IMR-90 (cell line): ENCODE measurements at regions not wholly inside any gene's neighbourhood (a gene's known extent, or its start where the extent isn't known, plus 50 kb on each side); places are given as distances from the start of the nearest gene placed in this dataset.
"Not testable (repeated sequence)": the region's sequence is repeated elsewhere in the genome, so short reads cannot be mapped to it uniquely, and the experiment has no call there.

Source experiments
- ATAC-seq: fragments of 200-7000 bp; cut with Tn5 transposase; 2 replicates; pipeline ENCODE4 v1.9.1; 2020; ENCODE audit warnings: low read depth, mild to moderate bottlenecking, moderate library complexity
- BruUV-seq: library from RNA; stranded (reverse); fragments of 400-500 nt; replicated peaks from 2 replicates; lab custom pipeline; 2021; lab: Mats Ljungman, UMichigan
- CTCF ChIA-PET: fragments of 300-600 bp; formaldehyde crosslinking; extraction: SDS; loops from one replicate; lab custom pipeline; 2021; ENCODE audit warnings: antibody characterized with exemption; lab: Yijun Ruan, JAX
- POLR2A ChIA-PET: fragments of 300-600 bp; sonication (Branson Sonifier 250); formaldehyde crosslinking; loops from one replicate; lab custom pipeline; 2022; ENCODE audit warnings: antibody characterized with exemption; ENCODE audit not compliant: unreplicated experiment; lab: Charles Lee
- DNase-seq: peaks from one replicate; pipeline ENCODE4 v3.0.0; 2013
- H2AFZ ChIP-seq: replicated peaks from 2 replicates; pipeline ENCODE3; 2013; ENCODE audit warnings: low read length, mild to moderate bottlenecking; ENCODE audit not compliant: poor library complexity
- H2AK5ac ChIP-seq: 2 replicates; pipeline ENCODE4 v1.6.1; 2013; ENCODE audit warnings: low read depth, low read length, inconsistent platforms
- H2AK9ac ChIP-seq: replicated peaks from 2 replicates; pipeline ENCODE3; 2013; ENCODE audit warnings: mild to moderate bottlenecking, low read depth, low read length, moderate library complexity; ENCODE audit not compliant: poor library complexity
- H2BK120ac ChIP-seq: 2 replicates; pipeline ENCODE4 v1.6.1; 2013; ENCODE audit warnings: low read depth, low read length, inconsistent platforms
- H2BK15ac ChIP-seq: 3 replicates; pipeline ENCODE4 v1.6.1; 2013; ENCODE audit warnings: low read depth, low read length, inconsistent platforms
- H2BK20ac ChIP-seq: 2 replicates; pipeline ENCODE4 v1.6.1; 2013; ENCODE audit warnings: low read depth, mild to moderate bottlenecking, inconsistent platforms, low read length, moderate library complexity
- H2BK5ac ChIP-seq: 2 replicates; pipeline ENCODE4 v1.6.1; 2013; ENCODE audit warnings: mild to moderate bottlenecking, low read depth, low read length, inconsistent platforms; ENCODE audit not compliant: poor library complexity, severe bottlenecking
- H3K14ac ChIP-seq: replicated peaks from 2 replicates; pipeline ENCODE4 v1.6.1; 2013; ENCODE audit warnings: low read depth, low read length, inconsistent platforms
- H3K18ac ChIP-seq: 2 replicates; pipeline ENCODE4 v1.6.1; 2013; ENCODE audit warnings: low read depth, low read length, control low read depth
- H3K23ac ChIP-seq: 2 replicates; pipeline ENCODE4 v1.6.1; 2013; ENCODE audit warnings: low read depth, low read length, inconsistent platforms
- H3K27ac ChIP-seq: 2 replicates; pipeline ENCODE4 v1.5.1; 2013; ENCODE audit warnings: mild to moderate bottlenecking, control low read depth, low read length; ENCODE audit not compliant: insufficient read depth
- H3K27me3 ChIP-seq: 2 replicates; pipeline ENCODE4 v1.6.1; 2013; ENCODE audit warnings: low read length; ENCODE audit not compliant: control insufficient read depth, insufficient read depth
- H3K36me3 ChIP-seq: 2 replicates; pipeline ENCODE4 v1.6.1; 2013; ENCODE audit warnings: low read length, mixed read lengths; ENCODE audit not compliant: control insufficient read depth, insufficient read depth
- H3K4ac ChIP-seq: 2 replicates; pipeline ENCODE4 v1.6.1; 2013; ENCODE audit warnings: low read depth, low read length, inconsistent platforms
- H3K4me1 ChIP-seq: 2 replicates; pipeline ENCODE4 v1.6.1; 2013; ENCODE audit warnings: low read length, mixed read lengths; ENCODE audit not compliant: control insufficient read depth, insufficient read depth
- H3K4me2 ChIP-seq: 2 replicates; pipeline ENCODE4 v1.6.1; 2013; ENCODE audit warnings: low read depth, mild to moderate bottlenecking, control low read depth, low read length, moderate library complexity
- H3K4me3 ChIP-seq: 2 replicates; pipeline ENCODE4 v1.5.1; 2013; ENCODE audit warnings: low read depth, mild to moderate bottlenecking, control low read depth, low read length, moderate library complexity; ENCODE audit not compliant: insufficient read depth
- H3K56ac ChIP-seq: 2 replicates; pipeline ENCODE4 v1.6.1; 2013; ENCODE audit warnings: low read length, inconsistent platforms; ENCODE audit not compliant: insufficient read depth; ENCODE audit errors: extremely low read depth
- H3K79me1 ChIP-seq, 2 experiments: 2 replicates each; pipeline ENCODE4 v1.6.1; 2013; ENCODE audit warnings: low read length in 2 of 2, inconsistent platforms in 1 of 2, low read depth in 1 of 2
- H3K9ac ChIP-seq: 2 replicates; pipeline ENCODE4 v1.6.1; 2013; ENCODE audit warnings: low read depth, low read length, control low read depth
- H3K9me1 ChIP-seq: 2 replicates; pipeline ENCODE4 v1.6.1; 2013; ENCODE audit warnings: low read length, inconsistent platforms; ENCODE audit not compliant: insufficient read depth
- H3K9me3 ChIP-seq: 2 replicates; pipeline ENCODE4 v1.6.1; 2013; ENCODE audit warnings: low read length; ENCODE audit not compliant: control insufficient read depth, insufficient read depth
- H4K20me1 ChIP-seq: 2 replicates; pipeline ENCODE4 v1.6.1; 2013; ENCODE audit warnings: low read length, inconsistent platforms; ENCODE audit not compliant: insufficient read depth
- H4K5ac ChIP-seq: 2 replicates; pipeline ENCODE4 v1.6.1; 2013; ENCODE audit warnings: mild to moderate bottlenecking, low read depth, low read length, control low read depth
- H4K8ac ChIP-seq, 2 experiments: 2 replicates each; pipeline ENCODE4 v1.6.1; 2013; ENCODE audit warnings: low read depth in 2 of 2, low read length in 2 of 2, control low read depth in 1 of 2, inconsistent platforms in 1 of 2
- H4K91ac ChIP-seq: 2 replicates; pipeline ENCODE4 v1.6.1; 2013; ENCODE audit warnings: low read depth, low read length, inconsistent platforms; ENCODE audit not compliant: insufficient read depth
- CEBPB ChIP-seq: IDR thresholded peaks from 2 replicates; pipeline ENCODE4 v1.6.1; 2012; ENCODE audit warnings: low read depth, low read length, improper control_type of control experiment
- MXI1 ChIP-seq: IDR thresholded peaks from 2 replicates; pipeline ENCODE4 v1.6.1; 2012; ENCODE audit warnings: low read depth, mild to moderate bottlenecking, low read length, moderate library complexity, borderline replicate concordance
- USF2 ChIP-seq: fragments of 150-350 bp; IDR thresholded peaks from 2 replicates; pipeline ENCODE4 v1.6.1; 2017; ENCODE audit warnings: mild to moderate bottlenecking, antibody characterized with exemption, low read length, low read depth
- WGBS, 2 experiments: methylation state at CpG; one replicate each; pipeline versions ENCODE4 v1.1.5 to v1.1.7; 2013; ENCODE audit warnings: missing lambda C conversion rate in 2 of 2; ENCODE audit not compliant: insufficient read length in 1 of 2; ENCODE audit errors: extremely low coverage in 2 of 2; 5-methylcytosine and 5-hydroxymethylcytosine counted together
- dilution Hi-C: fragments of 300-500 bp; cut with HindIII; formaldehyde crosslinking; loops from one replicate; pipeline ENCODE4 v1.14.3; 2018; ENCODE audit warnings: low sequenced_read_pairs; ENCODE audit not compliant: unreplicated experiment
- in situ Hi-C: fragments of 300-500 bp; cut with MboI; formaldehyde crosslinking; loops from 3 replicates; pipeline ENCODE4 v1.14.3; 2019; ENCODE audit warnings: low sequenced_read_pairs, inconsistent platforms, mixed read lengths
- intact Hi-C: fragments of 100-400 bp; cut with micrococcal nuclease; formaldehyde crosslinking; loops from 2 replicates; pipeline ENCODE4 v1.10.0; 2022

- H3K27me3 ChIP-seq, result no peaks in the 10 kb centered on the region
These were observed 231.8 kb upstream of the RREB1 start for GRCh38 chr6:6875818-6876470.

GRCh38 chr6:6877792-6878191 lies 230.0 kb upstream of the RREB1 start:
- H4K20me1 ChIP-seq, H3K9me1 ChIP-seq, H3K23ac ChIP-seq, H3K4ac ChIP-seq, H3K36me3 ChIP-seq, H3K4me1 ChIP-seq, in situ Hi-C loops, H3K4me3 ChIP-seq, H3K14ac ChIP-seq, H3K56ac ChIP-seq, H4K91ac ChIP-seq, BruUV-seq, H4K5ac ChIP-seq, H2BK15ac ChIP-seq, DNase-seq, H2BK20ac ChIP-seq, POLR2A ChIA-PET, H3K79me1 ChIP-seq, H4K8ac ChIP-seq, CTCF ChIA-PET, H3K4me2 ChIP-seq, ATAC-seq, dilution Hi-C loops, H2BK5ac ChIP-seq, H2BK120ac ChIP-seq, H3K27me3 ChIP-seq, H3K27ac ChIP-seq, H2AK5ac ChIP-seq, H3K9ac ChIP-seq, H3K9me3 ChIP-seq, H3K18ac ChIP-seq, H2AK9ac ChIP-seq, H2AFZ ChIP-seq: not testable (repeated sequence)
- intact Hi-C loops, result loop anchor here (1.0 kb wide), 1 partner anchor 22 kb away; no protein-coding TSS in a partner anchor
- no CpG with 5 or more reads among the region's 5 CpGs for WGBS, 2 experiments

More at GRCh38 chr6:6875818-6876470, 231.8 kb upstream of the RREB1 start:
- Histone ChIP-seq H3K14ac (no peak overlapping the region), H3K56ac (no peak overlapping the region), H3K4ac (no peak overlapping the region), H3K27ac (no peak overlapping the region), H3K18ac (no peak overlapping the region), H4K20me1 (no peaks in the 10 kb centered on the region), H2BK5ac (no peak overlapping the region), H3K36me3 (no peaks in the 10 kb centered on the region), H4K91ac (no peak overlapping the region), H2AFZ (no peak overlapping the region), H3K4me1 (peaks cover 3% of the 10 kb centered on the region; the same call in 1 of the 2 replicates), H3K79me1 (no peaks in the 10 kb centered on the region), H3K9ac (no peak overlapping the region), H3K23ac (no peak overlapping the region), H2AK9ac (no peak overlapping the region), H2AK5ac (no peak overlapping the region), H2BK120ac (no peak overlapping the region), H2BK15ac (no peak overlapping the region), H4K8ac (no peak overlapping the region), H3K9me3 (no peaks in the 10 kb centered on the region), H3K4me2 (no peak overlapping the region), H4K5ac (no peak overlapping the region), H3K4me3 (no peak overlapping the region), H3K9me1 (no peaks in the 10 kb centered on the region), H2BK20ac (no peak overlapping the region)
- BruUV-seq, result no TSS peak
- DNase-seq, result peak; percentile 80
- ChIA-PET CTCF (no interaction called here), POLR2A (no interaction called here)
- no CpG with 5 or more reads among the region's 5 CpGs for WGBS, 2 experiments
- intact Hi-C loops, result no loop called here
- peak; percentile 89 for ATAC-seq
- no peak for TF ChIP-seq MXI1
- TF ChIP-seq CEBPB, result peak; percentile 67
- no peak for TF ChIP-seq USF2
- in situ Hi-C loops, result no loop called here
- dilution Hi-C loops, result no loop called here
